Esophagus squamous epithelium (tissue), 4 donors: ENCODE measurements at regions not wholly inside any gene's neighbourhood (a gene's known extent, or its start where the extent isn't known, plus 50 kb on each side); places are given as distances from the start of the nearest gene placed in this dataset.

Experiments
- POLR2A ChIP-seq, 4 donors: fragments of 450-650 bp; IDR thresholded peaks; one replicate each; pipeline ENCODE4 v1.6.1; 2017; ENCODE audit warnings: antibody characterized with exemption in 4 of 4, mild to moderate bottlenecking in 4 of 4, moderate library complexity in 3 of 4
- TF ChIP-seq, protein P1 (sequence below), 6 experiments: fragments of 450-650 bp in 4 of 6; fragments of 200-600 bp in 2 of 6; sonication (generic) in 2 of 6; IDR thresholded peaks; one replicate each; pipeline ENCODE4 v1.5.1; 2016 to 2019; ENCODE audit warnings: antibody characterized with exemption in 6 of 6, mild to moderate bottlenecking in 4 of 6, moderate library complexity in 4 of 6

DNA sequence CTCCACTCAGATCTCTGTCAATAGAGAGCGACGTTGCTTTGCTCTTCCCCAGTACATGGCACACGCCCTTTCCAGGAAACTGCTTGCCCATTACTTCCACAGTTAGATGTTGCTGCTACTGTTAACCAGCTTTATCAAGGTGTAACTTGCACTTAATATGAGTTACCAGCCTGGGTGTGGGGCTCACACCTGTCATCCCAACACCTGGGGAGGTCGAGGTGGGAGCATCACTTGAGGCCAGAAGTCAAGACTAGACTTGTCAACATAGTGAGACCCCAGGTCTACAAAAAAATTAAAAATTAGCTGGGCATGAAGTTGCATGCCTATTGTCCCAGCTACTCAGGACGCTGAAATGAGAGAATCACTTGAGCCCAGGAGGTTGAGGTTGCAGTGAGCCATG is 177.1 kb upstream of the B3GAT1 start:
- TF ChIP-seq POLR2A (IDR thresholded peaks at IDR 0.05), result no peak
- TF ChIP-seq, protein P1, sequence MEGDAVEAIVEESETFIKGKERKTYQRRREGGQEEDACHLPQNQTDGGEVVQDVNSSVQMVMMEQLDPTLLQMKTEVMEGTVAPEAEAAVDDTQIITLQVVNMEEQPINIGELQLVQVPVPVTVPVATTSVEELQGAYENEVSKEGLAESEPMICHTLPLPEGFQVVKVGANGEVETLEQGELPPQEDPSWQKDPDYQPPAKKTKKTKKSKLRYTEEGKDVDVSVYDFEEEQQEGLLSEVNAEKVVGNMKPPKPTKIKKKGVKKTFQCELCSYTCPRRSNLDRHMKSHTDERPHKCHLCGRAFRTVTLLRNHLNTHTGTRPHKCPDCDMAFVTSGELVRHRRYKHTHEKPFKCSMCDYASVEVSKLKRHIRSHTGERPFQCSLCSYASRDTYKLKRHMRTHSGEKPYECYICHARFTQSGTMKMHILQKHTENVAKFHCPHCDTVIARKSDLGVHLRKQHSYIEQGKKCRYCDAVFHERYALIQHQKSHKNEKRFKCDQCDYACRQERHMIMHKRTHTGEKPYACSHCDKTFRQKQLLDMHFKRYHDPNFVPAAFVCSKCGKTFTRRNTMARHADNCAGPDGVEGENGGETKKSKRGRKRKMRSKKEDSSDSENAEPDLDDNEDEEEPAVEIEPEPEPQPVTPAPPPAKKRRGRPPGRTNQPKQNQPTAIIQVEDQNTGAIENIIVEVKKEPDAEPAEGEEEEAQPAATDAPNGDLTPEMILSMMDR (IDR thresholded peaks at IDR 0.05), result no peak
